ENCODE measurements at regions not wholly inside any gene's neighbourhood (a gene's known extent, or its start where the extent isn't known, plus 50 kb on each side); places are given as distances from the start of the nearest gene placed in this dataset.

DNA sequence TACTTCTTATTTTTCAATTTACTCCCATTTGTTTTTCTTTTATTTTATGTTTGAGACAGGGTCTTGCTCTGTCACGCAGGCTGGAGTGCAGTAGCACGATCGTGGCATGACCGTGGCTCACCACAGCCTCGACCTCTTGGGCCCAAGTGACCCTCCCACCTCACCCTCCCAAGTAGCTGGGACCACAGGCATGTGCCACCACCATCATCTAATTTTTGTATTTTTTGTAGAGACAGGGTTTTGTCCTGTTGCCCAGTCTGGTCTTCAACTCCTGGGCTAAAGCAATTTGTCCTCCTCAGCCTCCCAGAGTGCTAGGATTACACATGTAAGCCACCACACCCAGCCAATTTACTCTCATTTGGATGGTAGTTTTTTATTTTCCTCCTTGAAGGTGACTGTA is 679.3 kb upstream of the CCDC179 start:
- intact Hi-C loops (cut with DNase I), result no loop called here
- Histone ChIP-seq H3K36me3 (no peaks in the 10 kb centered on the region), H3K4me1 (no peaks in the 10 kb centered on the region), H3K27ac (no peak overlapping the region), H3K4me3 (no peak overlapping the region), H3K9me3 (no peaks in the 10 kb centered on the region), H3K27me3 (no peaks in the 10 kb centered on the region)
- 37% methylated on average over 3 of the region's 5 CpGs for WGBS (ENCODE audit: insufficient coverage, low coverage, low lambda C conversion rate, missing lambda C conversion rate)
- no peak for TF ChIP-seq POLR2A (IDR thresholded peaks at IDR 0.05)
- no peak for TF ChIP-seq CTCF (IDR thresholded peaks at IDR 0.05)
- ATAC-seq (no peak), DNase-seq (no peak)

DNA sequence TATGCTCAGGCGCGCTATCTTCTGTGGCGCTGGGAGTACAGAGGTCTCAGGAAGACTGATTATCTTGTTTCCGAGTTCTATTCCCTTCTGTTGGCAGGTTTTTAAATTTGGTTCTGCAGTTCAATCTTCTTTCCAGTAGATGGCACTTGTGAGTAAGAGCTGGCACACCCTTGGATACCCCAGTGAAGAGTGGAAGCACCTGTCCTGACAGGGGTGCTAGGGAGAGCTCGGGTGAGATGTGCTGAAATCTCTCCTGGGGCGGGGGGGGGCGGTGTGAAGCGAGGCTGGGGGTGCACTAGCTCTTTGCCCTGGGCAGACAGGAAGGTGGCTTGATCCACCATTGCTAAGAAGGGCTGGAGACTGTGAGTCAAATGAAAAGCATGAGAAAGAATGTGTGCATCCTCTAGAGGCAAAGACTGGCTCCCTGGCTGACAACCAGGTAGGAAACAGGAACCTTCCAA is 679.9 kb upstream of the CCDC179 start:
- Histone ChIP-seq H3K36me3 (no peaks in the 10 kb centered on the region), H3K27ac (no peak overlapping the region), H3K9me3 (no peaks in the 10 kb centered on the region), H3K4me3 (no peak overlapping the region), H3K4me1 (no peaks in the 10 kb centered on the region), H3K27me3 (no peaks in the 10 kb centered on the region)
- TF ChIP-seq POLR2A (IDR thresholded peaks at IDR 0.05) (no peak), CTCF (IDR thresholded peaks at IDR 0.05) (peak; percentile 32 to 69 (median 60))
- ATAC-seq, result peak; percentile 85 to 96 (median 92)
- intact Hi-C loops (cut with DNase I), result no loop called here
- no peak for DNase-seq
- WGBS (ENCODE audit: insufficient coverage, low coverage, low lambda C conversion rate, missing lambda C conversion rate), result 2% methylated on average over 6 of the region's 8 CpGs

DNA sequence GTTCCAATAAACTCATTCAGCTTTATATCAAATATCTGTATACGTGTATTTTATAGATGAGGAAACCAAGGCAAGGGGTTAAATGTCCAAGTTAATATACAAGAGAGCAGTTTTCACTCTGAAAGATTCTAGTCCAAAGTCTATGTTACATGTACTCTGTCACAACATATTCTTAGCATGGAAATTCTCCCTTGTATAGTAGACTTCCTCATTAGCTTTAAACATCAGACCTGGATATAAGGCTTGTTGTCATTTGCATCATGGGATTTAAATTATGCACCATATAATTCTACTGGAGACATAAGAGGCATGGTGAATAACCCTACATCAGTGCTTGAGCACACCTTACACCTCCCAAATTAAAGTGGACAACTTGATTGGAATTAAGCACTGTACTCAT is 681.9 kb upstream of the CCDC179 start:
- Histone ChIP-seq H3K36me3 (no peaks in the 10 kb centered on the region), H3K9me3 (no peaks in the 10 kb centered on the region), H3K27me3 (no peaks in the 10 kb centered on the region), H3K4me1 (no peaks in the 10 kb centered on the region), H3K27ac (no peak overlapping the region), H3K4me3 (no peak overlapping the region)
- 29% methylated on average over 1 of the region's 1 CpG for WGBS (ENCODE audit: insufficient coverage, low coverage, low lambda C conversion rate, missing lambda C conversion rate)
- intact Hi-C loops (cut with DNase I), result no loop called here
- no peak for DNase-seq
- ATAC-seq, result no peak
- no peak for TF ChIP-seq CTCF (IDR thresholded peaks at IDR 0.05)
- TF ChIP-seq POLR2A (IDR thresholded peaks at IDR 0.05), result no peak

- DNase-seq, result no peak
- 49% methylated on average over 3 of the region's 3 CpGs for WGBS (ENCODE audit: insufficient coverage, low coverage, low lambda C conversion rate, missing lambda C conversion rate)
- no peaks in the 10 kb centered on the region for H3K27me3 ChIP-seq
- H3K4me1 ChIP-seq, result no peaks in the 10 kb centered on the region
- no peaks in the 10 kb centered on the region for H3K36me3 ChIP-seq
- H3K9me3 ChIP-seq, result no peaks in the 10 kb centered on the region
- no peak for ATAC-seq
- H3K27ac ChIP-seq, result no peak overlapping the region
- H3K4me3 ChIP-seq, result no peak overlapping the region
- intact Hi-C loops (cut with DNase I), result no loop called here
- TF ChIP-seq CTCF (IDR thresholded peaks at IDR 0.05) (no peak), POLR2A (IDR thresholded peaks at IDR 0.05) (no peak)
These were observed 682.5 kb upstream of the CCDC179 start for GRCh38 chr11:23542816-23543215.

- intact Hi-C loops (cut with DNase I), result no loop called here
- H3K27me3 ChIP-seq, result no peaks in the 10 kb centered on the region
- no peak overlapping the region for H3K27ac ChIP-seq
- H3K9me3 ChIP-seq, result no peaks in the 10 kb centered on the region
- no peaks in the 10 kb centered on the region for H3K4me1 ChIP-seq
- no peak for ATAC-seq
- H3K36me3 ChIP-seq, result no peaks in the 10 kb centered on the region
- no peak for DNase-seq
- TF ChIP-seq POLR2A (IDR thresholded peaks at IDR 0.05), result no peak
- TF ChIP-seq CTCF (IDR thresholded peaks at IDR 0.05), result no peak
- WGBS (ENCODE audit: insufficient coverage, low coverage, low lambda C conversion rate, missing lambda C conversion rate), result 54% methylated on average over 3 of the region's 3 CpGs
- no peak overlapping the region for H3K4me3 ChIP-seq
These were observed 683.5 kb upstream of the CCDC179 start for GRCh38 chr11:23543651-23544222.
